ENCODE measurements at regions not wholly inside any gene's neighbourhood (a gene's known extent, or its start where the extent isn't known, plus 50 kb on each side); places are given as distances from the start of the nearest gene placed in this dataset.

DNA sequence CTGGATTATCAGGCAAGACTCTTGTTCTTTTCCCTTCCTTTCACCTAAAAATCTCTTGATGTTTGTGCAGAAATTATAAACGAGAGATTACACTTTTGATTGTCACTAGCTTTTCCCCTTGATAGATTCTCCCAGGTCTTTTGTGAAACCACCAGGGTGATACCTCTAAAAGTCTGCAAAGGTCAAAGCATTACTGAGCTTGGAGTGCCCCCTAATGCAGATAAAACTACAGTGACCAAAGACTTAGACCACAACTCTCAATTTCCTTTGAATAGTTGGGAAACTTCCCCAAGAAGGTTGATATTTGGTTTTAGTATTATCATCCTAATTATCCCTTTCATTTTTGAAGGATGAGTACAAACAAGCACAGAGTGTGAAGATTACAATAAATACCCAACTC is 173.1 kb downstream of the CYLC2 start:
- in situ Hi-C loops (cut with MboI; ENCODE audit: low pct_ligation_motif_present in 1 of 4, low pct_unique_long_range_greater_than_20kb in 1 of 4, low sequenced_read_pairs in 3 of 4) (no loop called here), intact Hi-C loops (cut with DNase I; ENCODE audit: low total_unique reads) (no loop called here)
- 57 to 71% methylated on average over 1 of the region's 1 CpG for WGBS, 2 donors (ENCODE audit: low coverage in 1 of 2)

DNA sequence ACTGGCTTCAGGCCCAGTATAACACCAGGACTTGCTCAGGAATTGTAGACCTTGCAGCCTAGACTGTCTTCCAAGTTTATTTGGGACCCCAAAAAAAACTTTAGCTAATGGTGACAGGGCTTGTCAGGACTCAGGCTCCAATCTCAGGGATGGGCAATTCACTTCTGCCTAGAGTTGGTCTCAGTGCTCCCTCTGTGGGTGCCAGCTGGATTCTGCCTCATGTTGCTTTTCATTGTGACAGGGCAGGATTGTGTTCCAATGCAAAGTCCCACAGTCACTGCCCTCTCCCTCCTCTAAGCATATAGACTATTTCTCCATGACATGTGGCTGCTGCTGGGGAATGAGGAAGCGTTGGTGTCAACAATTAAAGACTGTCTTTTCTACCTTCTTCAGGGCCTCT is 174.7 kb downstream of the CYLC2 start:
- Histone ChIP-seq H3K36me3 (no peaks in the 10 kb centered on the region), H3K9me3 (peaks cover 0 to 4% of the 10 kb centered on the region in 2 donors), H3K27ac (no peak overlapping the region), H3K27me3 (no peaks in the 10 kb centered on the region), H3K4me3 (no peak overlapping the region), H3K4me1 (no peaks in the 10 kb centered on the region)
- TF ChIP-seq, protein P1, sequence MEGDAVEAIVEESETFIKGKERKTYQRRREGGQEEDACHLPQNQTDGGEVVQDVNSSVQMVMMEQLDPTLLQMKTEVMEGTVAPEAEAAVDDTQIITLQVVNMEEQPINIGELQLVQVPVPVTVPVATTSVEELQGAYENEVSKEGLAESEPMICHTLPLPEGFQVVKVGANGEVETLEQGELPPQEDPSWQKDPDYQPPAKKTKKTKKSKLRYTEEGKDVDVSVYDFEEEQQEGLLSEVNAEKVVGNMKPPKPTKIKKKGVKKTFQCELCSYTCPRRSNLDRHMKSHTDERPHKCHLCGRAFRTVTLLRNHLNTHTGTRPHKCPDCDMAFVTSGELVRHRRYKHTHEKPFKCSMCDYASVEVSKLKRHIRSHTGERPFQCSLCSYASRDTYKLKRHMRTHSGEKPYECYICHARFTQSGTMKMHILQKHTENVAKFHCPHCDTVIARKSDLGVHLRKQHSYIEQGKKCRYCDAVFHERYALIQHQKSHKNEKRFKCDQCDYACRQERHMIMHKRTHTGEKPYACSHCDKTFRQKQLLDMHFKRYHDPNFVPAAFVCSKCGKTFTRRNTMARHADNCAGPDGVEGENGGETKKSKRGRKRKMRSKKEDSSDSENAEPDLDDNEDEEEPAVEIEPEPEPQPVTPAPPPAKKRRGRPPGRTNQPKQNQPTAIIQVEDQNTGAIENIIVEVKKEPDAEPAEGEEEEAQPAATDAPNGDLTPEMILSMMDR (IDR thresholded peaks at IDR 0.05) = no peak
- TF ChIP-seq POLR2A (IDR thresholded peaks at IDR 0.05) (no peak), EP300 (IDR thresholded peaks at IDR 0.05; ENCODE audit: low read depth) (no peak), POLR2AphosphoS5 (IDR thresholded peaks at IDR 0.05) (no peak)
- intact Hi-C loops (cut with DNase I; ENCODE audit: low total_unique reads) (no loop called here), in situ Hi-C loops (cut with MboI; ENCODE audit: low pct_ligation_motif_present in 1 of 4, low pct_unique_long_range_greater_than_20kb in 1 of 4, low sequenced_read_pairs in 3 of 4) (no loop called here)
- no peak for DNase-seq
- 67 to 88% methylated on average over 1 of the region's 1 CpG for WGBS, 2 donors (ENCODE audit: low coverage in 1 of 2)

More for the DNA sequence above, 173.1 kb downstream of the CYLC2 start:
- TF ChIP-seq POLR2A (IDR thresholded peaks at IDR 0.05) (no peak), POLR2AphosphoS5 (IDR thresholded peaks at IDR 0.05) (no peak), EP300 (IDR thresholded peaks at IDR 0.05; ENCODE audit: low read depth) (no peak)
- TF ChIP-seq, protein P1 (IDR thresholded peaks at IDR 0.05) = no peak
- Histone ChIP-seq H3K9me3 (peaks cover 0 to 4% of the 10 kb centered on the region in 2 donors), H3K4me3 (no peak overlapping the region), H3K36me3 (no peaks in the 10 kb centered on the region), H3K4me1 (no peaks in the 10 kb centered on the region), H3K27me3 (no peaks in the 10 kb centered on the region), H3K27ac (no peak overlapping the region)
- DNase-seq = no peak

DNA sequence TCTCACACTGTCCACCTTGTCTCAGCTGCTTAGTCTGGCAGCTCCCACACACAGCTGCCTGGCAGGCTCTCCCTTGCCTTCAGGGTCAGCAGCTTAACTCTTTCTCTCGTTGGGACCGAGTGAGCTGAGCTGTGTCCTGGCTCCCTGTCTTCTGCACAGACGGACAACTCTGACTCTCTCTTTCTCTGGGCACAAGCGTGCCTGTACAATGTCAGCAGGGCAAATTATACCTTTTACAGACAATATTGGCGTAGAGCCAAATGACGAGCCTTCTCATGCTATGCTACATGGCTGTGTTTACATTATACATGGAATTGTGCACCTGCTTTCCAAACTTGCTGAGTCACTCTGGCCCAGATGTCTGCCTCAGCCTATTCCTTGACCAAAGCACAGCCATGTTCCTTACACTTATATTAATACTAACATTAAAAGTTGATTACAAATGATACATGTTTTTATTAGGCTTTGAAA is 188.6 kb downstream of the CYLC2 start:
- intact Hi-C loops (cut with DNase I; ENCODE audit: low total_unique reads) (no loop called here), in situ Hi-C loops (cut with MboI; ENCODE audit: low pct_ligation_motif_present in 1 of 4, low pct_unique_long_range_greater_than_20kb in 1 of 4, low sequenced_read_pairs in 3 of 4) (no loop called here)
- DNase-seq = no peak
- H3K27ac ChIP-seq = no peak overlapping the region
- 46% methylated on average over 6 of the region's 6 CpGs; no CpG with 5 or more reads in 1 of the 2 donors for WGBS, 2 donors (ENCODE audit: low coverage in 1 of 2)
- no peaks in the 10 kb centered on the region for H3K36me3 ChIP-seq
- no peaks in the 10 kb centered on the region for H3K4me1 ChIP-seq
- TF ChIP-seq POLR2AphosphoS5 (IDR thresholded peaks at IDR 0.05) (no peak), POLR2A (IDR thresholded peaks at IDR 0.05) (no peak)
- TF ChIP-seq, protein P1 (IDR thresholded peaks at IDR 0.05) = no peak
- H3K27me3 ChIP-seq = no peaks in the 10 kb centered on the region
- no peak overlapping the region for H3K4me3 ChIP-seq
- H3K9me3 ChIP-seq = no peaks in the 10 kb centered on the region

GRCh38 chr9:103186959-103187358 is 191.8 kb downstream of the CYLC2 start:
- WGBS, 2 donors (ENCODE audit: low coverage in 1 of 2) = 99% methylated on average over 17 of the region's 22 CpGs; no CpG with 5 or more reads in 1 of the 2 donors
- intact Hi-C loops (cut with DNase I; ENCODE audit: low total_unique reads) = no loop called here
- H3K27me3 ChIP-seq = no peaks in the 10 kb centered on the region
- no peaks in the 10 kb centered on the region for H3K4me1 ChIP-seq
- TF ChIP-seq POLR2A (IDR thresholded peaks at IDR 0.05) (no peak), EP300 (IDR thresholded peaks at IDR 0.05; ENCODE audit: low read depth) (no peak), POLR2AphosphoS5 (IDR thresholded peaks at IDR 0.05) (no peak)
- TF ChIP-seq, protein P1 (IDR thresholded peaks at IDR 0.05) = no peak
- H3K36me3 ChIP-seq = no peaks in the 10 kb centered on the region
- no peak for DNase-seq
- no peak overlapping the region for H3K4me3 ChIP-seq
- in situ Hi-C loops (cut with MboI; ENCODE audit: low pct_ligation_motif_present in 1 of 4, low pct_unique_long_range_greater_than_20kb in 1 of 4, low sequenced_read_pairs in 3 of 4) = no loop called here
- H3K9me3 ChIP-seq = no peaks in the 10 kb centered on the region
- no peak overlapping the region for H3K27ac ChIP-seq

Data from transverse colon (tissue), 4 donors.